B cell (primary cell): ENCODE measurements at regions not wholly inside any gene's neighbourhood (a gene's known extent, or its start where the extent isn't known, plus 50 kb on each side); places are given as distances from the start of the nearest gene placed in this dataset.

Experiments used
- ATAC-seq: fragments of 200-7000 bp; cut with Tn5 transposase; one replicate; pipeline ENCODE4 v1.10.0; 2021; ENCODE audit warnings: low read depth, mild to moderate bottlenecking, moderate number of reproducible peaks, moderate library complexity
- CTCF ChIA-PET: fragments of 350-600 bp; sonication (Branson Sonifier 250); formaldehyde crosslinking; loops from one replicate; lab custom pipeline; 2021; ENCODE audit warnings: antibody characterized with exemption, inconsistent platforms; lab: Charles Lee
- POLR2A ChIA-PET: fragments of 350-600 bp; sonication (Branson Sonifier 250); formaldehyde crosslinking; loops from one replicate; lab custom pipeline; 2021; ENCODE audit warnings: antibody characterized with exemption; lab: Charles Lee
- DNase-seq: peaks from one replicate; pipeline ENCODE4 v3.0.0; 2013
- H2AFZ ChIP-seq: 2 replicates; pipeline ENCODE4 v1.6.1; 2012; ENCODE audit warnings: mild to moderate bottlenecking, low read depth, low read length; ENCODE audit not compliant: insufficient read depth, poor library complexity, severe bottlenecking
- H3K27ac ChIP-seq, 2 donors: 1 replicate in 1 of 2; 2 replicates in 1 of 2; pipeline ENCODE4 v1.5.1; 2012 to 2013; ENCODE audit warnings: low read length in 2 of 2, mild to moderate bottlenecking in 2 of 2, moderate library complexity in 1 of 2
- H3K27me3 ChIP-seq, 4 experiments: fragments of 200-600 bp in 1 of 4; sonication (generic) in 1 of 4; replicated peaks in 1 of 4; 1 replicate in 2 of 4; 2 replicates in 2 of 4; pipeline versions ENCODE4 v1.6.1 to v1.7.0; 2013 to 2016; ENCODE audit warnings: low read length in 3 of 4, mild to moderate bottlenecking in 2 of 4, mixed read lengths in 1 of 4, moderate library complexity in 1 of 4; ENCODE audit not compliant: insufficient read depth in 4 of 4, control insufficient read depth in 3 of 4; ENCODE audit errors: control extremely low read depth in 1 of 4
- H3K36me3 ChIP-seq, 2 experiments: replicated peaks in 1 of 2; 1 replicate in 1 of 2; 2 replicates in 1 of 2; pipeline versions ENCODE4 v1.6.1 to v1.7.1; 2013; ENCODE audit warnings: low read length in 1 of 2; ENCODE audit not compliant: insufficient read depth in 2 of 2, control insufficient read depth in 1 of 2; ENCODE audit errors: control extremely low read depth in 1 of 2, extremely low read depth in 1 of 2
- H3K4me1 ChIP-seq, 2 donors: fragments of 200-600 bp in 1 of 2; sonication (generic) in 1 of 2; 1 replicate in 1 of 2; 2 replicates in 1 of 2; pipeline versions ENCODE4 v1.5.1 to v1.6.1; 2013 to 2017; ENCODE audit warnings: low read length in 2 of 2; ENCODE audit not compliant: control insufficient read depth in 2 of 2, insufficient read depth in 2 of 2
- H3K4me2 ChIP-seq: replicated peaks from 2 replicates; pipeline ENCODE3; 2012; ENCODE audit warnings: mild to moderate bottlenecking, low read depth, low read length; ENCODE audit not compliant: poor library complexity, severe bottlenecking
- H3K4me3 ChIP-seq, 5 experiments: fragments of 200-600 bp in 1 of 5; sonication (generic) in 1 of 5; 1 replicate in 3 of 5; 2 replicates in 2 of 5; pipeline versions ENCODE4 v1.5.1 to v1.7.0; 2011 to 2016; ENCODE audit warnings: low read length in 4 of 5, mild to moderate bottlenecking in 4 of 5, low read depth in 2 of 5, control low read depth in 1 of 5, moderate library complexity in 1 of 5; ENCODE audit not compliant: insufficient read depth in 1 of 5; ENCODE audit errors: control extremely low read depth in 1 of 5, extremely low read depth in 1 of 5
- H3K79me2 ChIP-seq: fragments of 200-600 bp; sonication (generic); one replicate; pipeline ENCODE4 v1.6.0; 2016; ENCODE audit warnings: low read length; ENCODE audit not compliant: control insufficient read depth, insufficient read depth
- H3K9ac ChIP-seq: fragments of 200-600 bp; sonication (generic); 2 replicates; pipeline ENCODE4 v1.6.1; 2017; ENCODE audit warnings: mild to moderate bottlenecking, low read length, moderate library complexity
- H3K9me3 ChIP-seq, 3 donors: one replicate each; pipeline versions ENCODE4 v1.6.1 to v1.7.1; 2013; ENCODE audit warnings: low read length in 2 of 3; ENCODE audit not compliant: control insufficient read depth in 2 of 3, insufficient read depth in 1 of 3; ENCODE audit errors: control extremely low read depth in 1 of 3
- H4K20me1 ChIP-seq: 2 replicates; pipeline ENCODE4 v1.6.0; 2012; ENCODE audit warnings: mild to moderate bottlenecking, low read length; ENCODE audit not compliant: insufficient read depth, control insufficient read depth, poor library complexity, severe bottlenecking
- H3K27ac Mint-ChIP-seq: one replicate; pipeline ENCODE4 v1.8.0; 2021; ENCODE audit warnings: mixed read lengths
- H3K27me3 Mint-ChIP-seq: one replicate; pipeline ENCODE4 v1.8.0; 2021; ENCODE audit warnings: mixed read lengths
- H3K4me1 Mint-ChIP-seq: one replicate; pipeline ENCODE4 v1.8.0; 2021; ENCODE audit warnings: mixed read lengths
- H3K4me3 Mint-ChIP-seq: one replicate; pipeline ENCODE4 v1.8.0; 2021; ENCODE audit warnings: mixed read lengths
- H3K9me3 Mint-ChIP-seq: one replicate; pipeline ENCODE4 v1.8.0; 2022; ENCODE audit warnings: mixed read lengths; ENCODE audit not compliant: insufficient read depth
- EZH2 ChIP-seq: IDR thresholded peaks from 2 replicates; pipeline ENCODE4 v1.6.1; 2012; ENCODE audit warnings: borderline replicate concordance, low read depth, mild to moderate bottlenecking, moderate library complexity, low read length; ENCODE audit not compliant: insufficient read depth, poor library complexity, severe bottlenecking
- WGBS: methylation state at CpG from one replicate; pipeline ENCODE4 v1.1.5; 2013; ENCODE audit warnings: missing lambda C conversion rate; ENCODE audit not compliant: insufficient coverage; 5-methylcytosine and 5-hydroxymethylcytosine counted together
- intact Hi-C: fragments of 100-400 bp; cut with micrococcal nuclease; formaldehyde crosslinking; loops from one replicate; pipeline ENCODE4 v1.10.0; 2022
- TF ChIP-seq, protein P1 (sequence below): fragments of 200-600 bp; IDR thresholded peaks from one replicate; pipeline ENCODE4 v1.8.0; 2022; ENCODE audit warnings: antibody characterized with exemption, mild to moderate bottlenecking

- no peak for DNase-seq
- no peaks in the 10 kb centered on the region for H3K9me3 Mint-ChIP-seq
- no peaks in the 10 kb centered on the region for H3K4me1 ChIP-seq
- no peak overlapping the region for H2AFZ ChIP-seq
- CTCF ChIA-PET: no interaction called here
- H3K27ac Mint-ChIP-seq: no peak overlapping the region
- no peak overlapping the region for H3K4me2 ChIP-seq
- no peak for TF ChIP-seq EZH2
- TF ChIP-seq, protein P1, sequence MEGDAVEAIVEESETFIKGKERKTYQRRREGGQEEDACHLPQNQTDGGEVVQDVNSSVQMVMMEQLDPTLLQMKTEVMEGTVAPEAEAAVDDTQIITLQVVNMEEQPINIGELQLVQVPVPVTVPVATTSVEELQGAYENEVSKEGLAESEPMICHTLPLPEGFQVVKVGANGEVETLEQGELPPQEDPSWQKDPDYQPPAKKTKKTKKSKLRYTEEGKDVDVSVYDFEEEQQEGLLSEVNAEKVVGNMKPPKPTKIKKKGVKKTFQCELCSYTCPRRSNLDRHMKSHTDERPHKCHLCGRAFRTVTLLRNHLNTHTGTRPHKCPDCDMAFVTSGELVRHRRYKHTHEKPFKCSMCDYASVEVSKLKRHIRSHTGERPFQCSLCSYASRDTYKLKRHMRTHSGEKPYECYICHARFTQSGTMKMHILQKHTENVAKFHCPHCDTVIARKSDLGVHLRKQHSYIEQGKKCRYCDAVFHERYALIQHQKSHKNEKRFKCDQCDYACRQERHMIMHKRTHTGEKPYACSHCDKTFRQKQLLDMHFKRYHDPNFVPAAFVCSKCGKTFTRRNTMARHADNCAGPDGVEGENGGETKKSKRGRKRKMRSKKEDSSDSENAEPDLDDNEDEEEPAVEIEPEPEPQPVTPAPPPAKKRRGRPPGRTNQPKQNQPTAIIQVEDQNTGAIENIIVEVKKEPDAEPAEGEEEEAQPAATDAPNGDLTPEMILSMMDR: no peak
- H3K4me3 Mint-ChIP-seq: no peak overlapping the region
- H4K20me1 ChIP-seq: no peaks in the 10 kb centered on the region
- intact Hi-C loops: no loop called here
- peaks cover 0 to 4% (median 0%) of the 10 kb centered on the region in 3 donors for H3K9me3 ChIP-seq
- ATAC-seq: no peak
- no peaks in the 10 kb centered on the region for H3K79me2 ChIP-seq
- no peaks in the 10 kb centered on the region for H3K27me3 Mint-ChIP-seq
- H3K4me1 Mint-ChIP-seq: peaks cover 7% of the 10 kb centered on the region
- H3K9ac ChIP-seq: no peak overlapping the region
- no peaks in the 10 kb centered on the region for H3K27me3 ChIP-seq
- no peak overlapping the region for H3K4me3 ChIP-seq
- no peak overlapping the region for H3K27ac ChIP-seq
- H3K36me3 ChIP-seq: no peaks in the 10 kb centered on the region
- POLR2A ChIA-PET: no interaction called here
Measured at GRCh38 chr9:80191108-80191507, 619.3 kb downstream of the TLE4 start.

DNA sequence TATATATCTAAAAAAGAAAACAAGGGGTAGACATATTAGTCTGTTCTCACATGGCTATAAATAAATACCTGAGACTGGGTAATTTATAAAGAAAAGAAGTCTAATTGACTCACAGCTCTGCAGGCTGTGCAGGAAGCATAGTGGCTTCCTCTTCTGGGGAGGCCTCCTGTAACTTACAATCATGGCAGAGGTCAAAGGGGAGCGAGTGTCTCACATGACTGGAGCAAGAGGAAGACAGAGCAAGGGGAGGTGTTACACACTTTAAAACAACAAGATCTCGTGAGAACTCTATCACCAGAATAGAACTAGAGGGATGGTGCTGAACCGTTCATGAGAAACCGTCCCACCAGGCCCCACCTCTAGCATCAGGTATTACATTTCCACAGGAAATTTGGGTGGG, 616.8 kb downstream of the TLE4 start:
- peak overlapping the region; percentile 3 for H3K27ac Mint-ChIP-seq
- POLR2A ChIA-PET: no interaction called here
- H3K4me1 Mint-ChIP-seq: peaks cover 7% of the 10 kb centered on the region
- DNase-seq: no peak
- WGBS: no CpG with 5 or more reads among the region's 4 CpGs
- no peaks in the 10 kb centered on the region for H3K9me3 Mint-ChIP-seq
- H3K27me3 ChIP-seq: no peaks in the 10 kb centered on the region
- no peaks in the 10 kb centered on the region for H3K36me3 ChIP-seq
- H3K79me2 ChIP-seq: no peaks in the 10 kb centered on the region
- no peak overlapping the region for H3K4me2 ChIP-seq
- CTCF ChIA-PET: interaction anchor here (1.3 kb wide), 1 partner anchor 13 kb away, joined by 3 read pairs; no protein-coding TSS in a partner anchor
- H3K27me3 Mint-ChIP-seq: no peaks in the 10 kb centered on the region
- intact Hi-C loops: no loop called here
- peak overlapping the region; percentile 65 for H2AFZ ChIP-seq
- no peak overlapping the region for H3K9ac ChIP-seq
- H3K27ac ChIP-seq: peak overlapping the region in 1 of 2 donors; percentile 46
- no peak for TF ChIP-seq EZH2
- TF ChIP-seq, protein P1: no peak
- no peaks in the 10 kb centered on the region for H3K4me1 ChIP-seq
- H3K4me3 Mint-ChIP-seq: no peak overlapping the region
- ATAC-seq: no peak
- no peaks in the 10 kb centered on the region for H4K20me1 ChIP-seq
- H3K9me3 ChIP-seq: peaks cover 0 to 7% (median 0%) of the 10 kb centered on the region in 3 donors
- H3K4me3 ChIP-seq: no peak overlapping the region
